ENCODE measurements at regions not wholly inside any gene's neighbourhood (a gene's known extent, or its start where the extent isn't known, plus 50 kb on each side); places are given as distances from the start of the nearest gene placed in this dataset.

GRCh38 chr14:39957290-39957689 lies 525.1 kb upstream of the FBXO33 start:
- no peak overlapping the region for H3K4me3 ChIP-seq (ENCODE audit: low read depth, poor library complexity, severe bottlenecking)
- 76 to 79% methylated on average over 3 of the region's 3 CpGs for WGBS, 2 donors
- no peak for DNase-seq (ENCODE audit: low spot score in 2 of 2)
- TF ChIP-seq CTCF (IDR thresholded peaks at IDR 0.05) (no peak), POLR2A (IDR thresholded peaks at IDR 0.05) (no peak)
- intact Hi-C loops (cut with DNase I; ENCODE audit: low total_unique reads): no loop called here

- 87 to 90% methylated on average over 4 of the region's 4 CpGs for WGBS, 2 donors
- TF ChIP-seq POLR2A (IDR thresholded peaks at IDR 0.05) (no peak), CTCF (IDR thresholded peaks at IDR 0.05) (no peak)
- intact Hi-C loops (cut with DNase I; ENCODE audit: low total_unique reads): no loop called here
- no peak overlapping the region for H3K4me3 ChIP-seq (ENCODE audit: low read depth, poor library complexity, severe bottlenecking)
- no peak for DNase-seq (ENCODE audit: low spot score in 2 of 2)
Observed at GRCh38 chr14:39956372-39956771, 524.1 kb upstream of the FBXO33 start.

GRCh38 chr14:39948235-39948634 lies 516.0 kb upstream of the FBXO33 start:
- no peak for DNase-seq (ENCODE audit: low spot score in 2 of 2)
- intact Hi-C loops (cut with DNase I; ENCODE audit: low total_unique reads): no loop called here
- 83 to 86% methylated on average over 2 of the region's 2 CpGs for WGBS, 2 donors
- TF ChIP-seq POLR2A (IDR thresholded peaks at IDR 0.05) (no peak), CTCF (IDR thresholded peaks at IDR 0.05) (no peak)
- H3K4me3 ChIP-seq (ENCODE audit: low read depth, poor library complexity, severe bottlenecking): no peak overlapping the region

GRCh38 chr14:39946807-39947206 lies 514.6 kb upstream of the FBXO33 start:
- no peak overlapping the region for H3K4me3 ChIP-seq (ENCODE audit: low read depth, poor library complexity, severe bottlenecking)
- intact Hi-C loops (cut with DNase I; ENCODE audit: low total_unique reads): no loop called here
- no peak for TF ChIP-seq CTCF (IDR thresholded peaks at IDR 0.05)
- no peak for TF ChIP-seq POLR2A (IDR thresholded peaks at IDR 0.05)
- 83 to 93% methylated on average over 2 of the region's 2 CpGs for WGBS, 2 donors
- no peak for DNase-seq (ENCODE audit: low spot score in 2 of 2)

- intact Hi-C loops (cut with DNase I; ENCODE audit: low total_unique reads): no loop called here
- DNase-seq (ENCODE audit: low spot score in 2 of 2): no peak
- no peak for TF ChIP-seq CTCF (IDR thresholded peaks at IDR 0.05)
- TF ChIP-seq POLR2A (IDR thresholded peaks at IDR 0.05): no peak
Observed at GRCh38 chr14:39939023-39939422, 506.8 kb upstream of the FBXO33 start.

More at GRCh38 chr14:39939023-39939422, 506.8 kb upstream of the FBXO33 start:
- no peak overlapping the region for H3K4me3 ChIP-seq (ENCODE audit: low read depth, poor library complexity, severe bottlenecking)
